CD4-positive, alpha-beta T cell (primary cell): ENCODE measurements at regions not wholly inside any gene's neighbourhood (a gene's known extent, or its start where the extent isn't known, plus 50 kb on each side); places are given as distances from the start of the nearest gene placed in this dataset.

Experiments
- ATAC-seq: fragments of 200-7000 bp; cut with Tn5 transposase; one replicate; pipeline ENCODE4 v1.10.0; 2022; ENCODE audit warnings: mild to moderate bottlenecking; ENCODE audit not compliant: poor library complexity
- CTCF ChIA-PET: fragments of 350-600 bp; sonication (Branson Sonifier 250); formaldehyde crosslinking; loops from one replicate; lab custom pipeline; 2021; ENCODE audit warnings: antibody characterized with exemption, inconsistent platforms; lab: Charles Lee
- POLR2A ChIA-PET: fragments of 350-600 bp; sonication (Branson Sonifier 250); formaldehyde crosslinking; loops from one replicate; lab custom pipeline; 2021; ENCODE audit warnings: antibody characterized with exemption, inconsistent platforms; lab: Charles Lee
- DNase-seq, 14 experiments: peaks; one replicate each; pipeline ENCODE4 v3.0.0-alpha.2; 2013 to 2020; ENCODE audit warnings: mixed read lengths in 2 of 14
- H3K27ac ChIP-seq, 2 donors: one replicate each; pipeline versions ENCODE4 v1.5.1 to v1.7.0; 2013; ENCODE audit warnings: low read length in 2 of 2, low read depth in 1 of 2, mild to moderate bottlenecking in 1 of 2
- H3K27me3 ChIP-seq, 2 experiments: 1 replicate in 1 of 2; 2 replicates in 1 of 2; pipeline versions ENCODE4 v1.6.1 to v1.7.0; 2013; ENCODE audit warnings: low read length in 2 of 2, control low read depth in 1 of 2, mild to moderate bottlenecking in 1 of 2, moderate library complexity in 1 of 2; ENCODE audit not compliant: insufficient read depth in 2 of 2, control insufficient read depth in 1 of 2
- H3K36me3 ChIP-seq: one replicate; pipeline ENCODE4 v1.6.1; 2013; ENCODE audit warnings: low read length, control low read depth; ENCODE audit not compliant: insufficient read depth
- H3K4me1 ChIP-seq: one replicate; pipeline ENCODE4 v1.6.1; 2013; ENCODE audit warnings: low read length, control low read depth; ENCODE audit not compliant: insufficient read depth
- H3K4me3 ChIP-seq: one replicate; pipeline ENCODE4 v1.5.1; 2013; ENCODE audit warnings: mild to moderate bottlenecking, low read length, moderate library complexity
- H3K9me3 ChIP-seq, 2 experiments: 1 replicate in 1 of 2; 2 replicates in 1 of 2; pipeline versions ENCODE4 v1.6.1 to v1.7.0; 2013; ENCODE audit warnings: low read length in 2 of 2, mild to moderate bottlenecking in 2 of 2, control low read depth in 1 of 2, moderate library complexity in 1 of 2; ENCODE audit not compliant: control insufficient read depth in 1 of 2, insufficient read depth in 1 of 2
- H3K27ac Mint-ChIP-seq: one replicate; pipeline ENCODE4 v1.8.0; 2020; ENCODE audit warnings: mixed read lengths
- H3K27me3 Mint-ChIP-seq: one replicate; pipeline ENCODE4 v1.8.0; 2021; ENCODE audit warnings: mixed read lengths
- H3K36me3 Mint-ChIP-seq: one replicate; pipeline ENCODE4 v1.8.0; 2021; ENCODE audit warnings: low read depth, mixed read lengths
- H3K4me1 Mint-ChIP-seq: one replicate; pipeline ENCODE4 v1.8.0; 2021; ENCODE audit warnings: low read depth, mixed read lengths
- H3K4me3 Mint-ChIP-seq: one replicate; pipeline ENCODE4 v1.8.0; 2020; ENCODE audit warnings: mild to moderate bottlenecking, mixed read lengths
- H3K9me3 Mint-ChIP-seq: one replicate; pipeline ENCODE4 v1.8.0; 2020; ENCODE audit warnings: mixed read lengths
- CTCF ChIP-seq: fragments of 200-600 bp; IDR thresholded peaks from one replicate; pipeline ENCODE4 v1.8.0; 2022; ENCODE audit warnings: antibody characterized with exemption, mild to moderate bottlenecking
- intact Hi-C, 2 experiments: fragments of 100-400 bp; cut with DNase I in 1 of 2; cut with micrococcal nuclease in 1 of 2; formaldehyde crosslinking; loops; one replicate each; pipeline versions ENCODE4 v1.15.1 to v1.9.0; 2023 to 2025; cut with DNase I, micrococcal nuclease

GRCh38 chr11:37916331-37916730 lies 1318.3 kb upstream of the RAG2 start:
- ATAC-seq (no peak), DNase-seq (no peak)
- Histone ChIP-seq H3K27me3 (no peaks in the 10 kb centered on the region), H3K36me3 (no peaks in the 10 kb centered on the region), H3K4me1 (no peaks in the 10 kb centered on the region), H3K9me3 (no peaks in the 10 kb centered on the region), H3K27ac (no peak overlapping the region), H3K4me3 (no peak overlapping the region)
- intact Hi-C loops, result no loop called here
- Mint-ChIP-seq H3K27ac (no peak overlapping the region), H3K36me3 (no peaks in the 10 kb centered on the region), H3K4me3 (no peak overlapping the region), H3K4me1 (no peaks in the 10 kb centered on the region), H3K27me3 (no peaks in the 10 kb centered on the region), H3K9me3 (peaks cover 8% of the 10 kb centered on the region)
- CTCF ChIA-PET, result no interaction called here
- POLR2A ChIA-PET, result no interaction called here
- no peak for TF ChIP-seq CTCF

DNA sequence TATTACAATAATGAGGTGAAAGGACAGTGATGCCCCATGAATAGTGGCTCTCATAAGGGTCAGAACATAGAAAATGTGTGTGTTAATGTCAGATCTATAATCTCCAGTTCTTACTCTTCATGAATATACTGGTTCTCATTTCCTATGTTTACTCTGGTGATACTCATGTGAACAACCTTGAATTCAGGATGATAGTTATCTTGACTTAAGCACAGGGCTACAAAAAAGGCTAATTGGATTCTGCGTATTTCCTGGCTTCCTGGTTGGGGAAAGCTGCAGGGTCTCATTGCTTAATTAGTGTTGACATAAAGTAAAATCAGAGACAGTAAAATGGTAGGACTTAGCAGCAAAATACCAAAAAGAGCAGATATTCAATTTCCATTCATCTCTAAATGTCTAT lies 1316.8 kb upstream of the RAG2 start:
- TF ChIP-seq CTCF, result no peak

DNA sequence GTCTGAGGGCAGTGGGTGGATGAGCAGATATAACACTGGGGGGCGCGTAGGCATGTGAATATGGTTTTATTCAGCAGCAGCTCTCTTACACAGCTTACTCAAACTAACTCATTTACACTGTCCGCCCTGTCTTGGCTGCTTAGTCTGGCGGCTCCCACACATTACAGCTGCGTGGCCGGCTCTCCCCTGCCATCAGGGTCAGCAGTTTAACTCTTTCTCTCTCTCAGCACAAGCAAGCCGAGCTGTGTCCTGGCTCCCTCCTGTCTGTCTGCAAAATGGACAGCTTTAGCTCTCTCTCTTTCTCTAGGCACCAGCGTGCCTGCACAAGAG lies 1310.1 kb upstream of the RAG2 start:
- intact Hi-C loops, result no loop called here
- ChIA-PET CTCF (no interaction called here), POLR2A (no interaction called here)
- no peak overlapping the region for H3K4me3 ChIP-seq
- ATAC-seq (no peak), DNase-seq (no peak)
- no peaks in the 10 kb centered on the region for H3K27me3 Mint-ChIP-seq
- H3K4me3 Mint-ChIP-seq, result no peak overlapping the region
- H3K9me3 Mint-ChIP-seq, result peaks cover 5% of the 10 kb centered on the region
- no peak overlapping the region for H3K27ac Mint-ChIP-seq
- peaks cover 7 to 24% of the 10 kb centered on the region in 2 experiments for H3K9me3 ChIP-seq
- H3K4me1 ChIP-seq, result no peaks in the 10 kb centered on the region
- no peaks in the 10 kb centered on the region for H3K36me3 Mint-ChIP-seq
- H3K27me3 ChIP-seq, result no peaks in the 10 kb centered on the region
- no peak overlapping the region for H3K27ac ChIP-seq
- no peak for TF ChIP-seq CTCF
- H3K36me3 ChIP-seq, result no peaks in the 10 kb centered on the region
- no peaks in the 10 kb centered on the region for H3K4me1 Mint-ChIP-seq

More for the DNA sequence above, 1316.8 kb upstream of the RAG2 start:
- no peak for DNase-seq
- H3K4me3 Mint-ChIP-seq, result no peak overlapping the region
- H3K27ac ChIP-seq, result no peak overlapping the region
- no peaks in the 10 kb centered on the region for H3K27me3 ChIP-seq
- intact Hi-C loops, result no loop called here
- no peaks in the 10 kb centered on the region for H3K36me3 Mint-ChIP-seq
- H3K4me1 Mint-ChIP-seq, result no peaks in the 10 kb centered on the region
- no peaks in the 10 kb centered on the region for H3K9me3 ChIP-seq
- H3K4me3 ChIP-seq, result no peak overlapping the region
- no peak overlapping the region for H3K27ac Mint-ChIP-seq
- H3K4me1 ChIP-seq, result no peaks in the 10 kb centered on the region
- ChIA-PET POLR2A (no interaction called here), CTCF (no interaction called here)
- H3K9me3 Mint-ChIP-seq, result peaks cover 4% of the 10 kb centered on the region
- no peaks in the 10 kb centered on the region for H3K36me3 ChIP-seq
- no peaks in the 10 kb centered on the region for H3K27me3 Mint-ChIP-seq
- ATAC-seq, result no peak
